Liver (tissue), 8 donors: ENCODE measurements at regions not wholly inside any gene's neighbourhood (a gene's known extent, or its start where the extent isn't known, plus 50 kb on each side); places are given as distances from the start of the nearest gene placed in this dataset.

Source experiments
- DNase-seq: peaks from one replicate; pipeline ENCODE4 v3.0.0-alpha.2; 2017; ENCODE audit warnings: low spot score
- H3K27ac ChIP-seq, 2 donors: one replicate each; pipeline ENCODE4 v1.7.0; 2013; ENCODE audit warnings: inconsistent platforms in 2 of 2, low read length in 2 of 2, control low read depth in 1 of 2, low read depth in 1 of 2, mild to moderate bottlenecking in 1 of 2
- H3K27me3 ChIP-seq, 4 donors: one replicate each; pipeline versions ENCODE4 v1.6.1 to v1.7.0; 2013; ENCODE audit warnings: low read length in 3 of 4, inconsistent platforms in 1 of 4, mild to moderate bottlenecking in 1 of 4, moderate library complexity in 1 of 4; ENCODE audit not compliant: control insufficient read depth in 4 of 4, insufficient read depth in 4 of 4
- H3K36me3 ChIP-seq, 4 donors: one replicate each; pipeline versions ENCODE4 v1.6.1 to v1.7.0; 2013; ENCODE audit warnings: low read length in 3 of 4, mild to moderate bottlenecking in 3 of 4, low read depth in 1 of 4, moderate library complexity in 1 of 4; ENCODE audit not compliant: control insufficient read depth in 4 of 4, insufficient read depth in 3 of 4
- H3K4me1 ChIP-seq, 4 donors: one replicate each; pipeline versions ENCODE4 v1.6.1 to v1.7.0; 2013; ENCODE audit warnings: low read length in 3 of 4, mild to moderate bottlenecking in 3 of 4, moderate library complexity in 1 of 4; ENCODE audit not compliant: control insufficient read depth in 4 of 4, insufficient read depth in 4 of 4
- H3K4me3 ChIP-seq, 3 donors: one replicate each; pipeline versions ENCODE4 v1.6.1 to v1.7.0; 2013; ENCODE audit warnings: low read length in 3 of 3, control low read depth in 1 of 3, low read depth in 1 of 3, mild to moderate bottlenecking in 1 of 3
- H3K9ac ChIP-seq, 2 donors: one replicate each; pipeline ENCODE4 v1.7.0; 2013; ENCODE audit warnings: low read length in 2 of 2, mild to moderate bottlenecking in 2 of 2, moderate library complexity in 2 of 2, control low read depth in 1 of 2, low read depth in 1 of 2
- H3K9me3 ChIP-seq, 4 donors: one replicate each; pipeline versions ENCODE4 v1.6.1 to v1.7.0; 2013; ENCODE audit warnings: low read length in 3 of 4; ENCODE audit not compliant: control insufficient read depth in 4 of 4
- EGR1 ChIP-seq, 2 donors: IDR thresholded peaks; 2 replicates each; pipeline ENCODE4 v1.6.1; 2016 to 2018; ENCODE audit warnings: antibody characterized with exemption in 2 of 2, low read depth in 2 of 2
- FOXA1 ChIP-seq: IDR thresholded peaks from 2 replicates; pipeline ENCODE4 v1.6.1; 2016; ENCODE audit warnings: antibody characterized with exemption
- FOXA2 ChIP-seq: IDR thresholded peaks from 2 replicates; pipeline ENCODE4 v1.6.1; 2016; ENCODE audit warnings: antibody characterized with exemption
- GABPA ChIP-seq, 2 donors: IDR thresholded peaks in 1 of 2; conservative IDR thresholded peaks in 1 of 2; 2 replicates each; pipeline ENCODE4 v1.6.1; 2016; ENCODE audit warnings: antibody characterized with exemption in 2 of 2, mild to moderate bottlenecking in 1 of 2, moderate library complexity in 1 of 2
- HNF4A ChIP-seq, 2 donors: conservative IDR thresholded peaks; 2 replicates each; pipeline ENCODE4 v1.6.1; 2016; ENCODE audit warnings: antibody characterized with exemption in 2 of 2, mild to moderate bottlenecking in 2 of 2
- HNF4G ChIP-seq: IDR thresholded peaks from 2 replicates; pipeline ENCODE4 v1.6.1; 2016; ENCODE audit warnings: antibody characterized with exemption
- JUND ChIP-seq, 2 donors: IDR thresholded peaks; 2 replicates each; pipeline ENCODE4 v1.6.1; 2016; ENCODE audit warnings: antibody characterized with exemption in 2 of 2
- NR2F2 ChIP-seq: IDR thresholded peaks from 2 replicates; pipeline ENCODE4 v1.6.1; 2016; ENCODE audit warnings: antibody characterized with exemption
- RAD21 ChIP-seq, 2 donors: IDR thresholded peaks; 2 replicates each; pipeline ENCODE4 v1.6.1; 2016; ENCODE audit warnings: antibody characterized with exemption in 2 of 2, mild to moderate bottlenecking in 2 of 2
- RXRA ChIP-seq, 2 donors: IDR thresholded peaks; 2 replicates each; pipeline ENCODE4 v1.6.1; 2017 to 2018; ENCODE audit warnings: antibody characterized with exemption in 2 of 2, mild to moderate bottlenecking in 1 of 2
- SP1 ChIP-seq: IDR thresholded peaks from 2 replicates; pipeline ENCODE4 v1.6.1; 2018; ENCODE audit warnings: antibody characterized with exemption, mild to moderate bottlenecking
- TAF1 ChIP-seq: conservative IDR thresholded peaks from 2 replicates; pipeline ENCODE4 v1.6.1; 2016; ENCODE audit warnings: antibody characterized with exemption, mild to moderate bottlenecking
- YY1 ChIP-seq: IDR thresholded peaks from 2 replicates; pipeline ENCODE4 v1.6.1; 2016; ENCODE audit warnings: antibody characterized with exemption, mild to moderate bottlenecking
- WGBS: extraction: QIAGEN DNeasy Blood & Tissue Kit; methylation state at CpG from one replicate; pipeline ENCODE4 v1.1.7; 2013; 5-methylcytosine and 5-hydroxymethylcytosine counted together
- TF ChIP-seq, protein P1 (sequence below): IDR thresholded peaks from 2 replicates; pipeline ENCODE4 v1.6.1; 2016; ENCODE audit warnings: antibody characterized with exemption
- TF ChIP-seq, protein P2 (sequence below): IDR thresholded peaks from 2 replicates; pipeline ENCODE4 v1.6.1; 2016; ENCODE audit warnings: antibody characterized with exemption
- TF ChIP-seq, protein P3 (sequence below): IDR thresholded peaks from 2 replicates; pipeline ENCODE4 v1.6.1; 2016; ENCODE audit warnings: antibody characterized with exemption, mild to moderate bottlenecking
- TF ChIP-seq, protein P4 (sequence below): IDR thresholded peaks from 2 replicates; pipeline ENCODE4 v1.6.1; 2016; ENCODE audit warnings: antibody characterized with exemption
- TF ChIP-seq, protein P5 (sequence below): fragments of 150-350 bp; IDR thresholded peaks from 2 replicates; pipeline ENCODE4 v1.5.1; 2017; ENCODE audit warnings: improper control_type of control experiment, low read depth, low read length; ENCODE audit not compliant: missing input control
- donor health status: healthy.
- donor health status: healthy.
- donor health status: healthy.
- donor health status: healthy.
- donor health status: healthy.

DNA sequence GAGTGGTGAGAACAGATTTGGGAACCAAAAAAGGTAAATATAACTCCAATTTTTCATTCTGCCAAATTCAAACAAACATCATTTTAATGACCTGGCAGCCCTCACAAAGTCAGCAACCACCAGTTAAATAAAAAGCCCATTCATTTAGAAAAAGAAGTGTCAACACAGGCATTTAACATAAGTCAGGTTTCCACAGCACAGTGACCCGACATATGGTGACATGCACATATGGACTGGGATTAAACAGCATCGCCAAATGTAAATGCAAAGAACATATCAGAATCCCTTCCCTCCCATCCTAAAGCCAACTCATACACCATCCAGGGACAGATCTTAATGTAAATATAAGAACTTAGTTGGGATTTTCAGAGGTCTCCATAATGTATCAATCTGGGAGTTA is 293.2 kb downstream of the FGFR2 start:
- Histone ChIP-seq H3K9me3 (no peaks in the 10 kb centered on the region), H3K4me3 (no peak overlapping the region), H3K36me3 (no peaks in the 10 kb centered on the region), H3K9ac (no peak overlapping the region), H3K27ac (no peak overlapping the region), H3K27me3 (no peaks in the 10 kb centered on the region), H3K4me1 (peaks cover 0 to 16% (median 9%) of the 10 kb centered on the region in 4 donors)
- 95% methylated on average over 2 of the region's 2 CpGs for WGBS
- DNase-seq: no peak
- TF ChIP-seq TAF1 (no peak), HNF4G (no peak), RXRA (IDR thresholded peaks at IDR 0.05) (no peak), HNF4A (conservative IDR thresholded peaks at IDR 0.05) (no peak), NR2F2 (no peak), RAD21 (IDR thresholded peaks at IDR 0.05) (no peak), EGR1 (IDR thresholded peaks at IDR 0.05; ENCODE audit: low read depth in 2 of 2) (no peak), GABPA (IDR thresholded peaks at IDR 0.05 in 1 of 2, conservative IDR thresholded peaks at IDR 0.05 in 1 of 2) (no peak), SP1 (no peak), FOXA1 (no peak), FOXA2 (no peak), YY1 (no peak), JUND (IDR thresholded peaks at IDR 0.05) (no peak)
- TF ChIP-seq, protein P1, sequence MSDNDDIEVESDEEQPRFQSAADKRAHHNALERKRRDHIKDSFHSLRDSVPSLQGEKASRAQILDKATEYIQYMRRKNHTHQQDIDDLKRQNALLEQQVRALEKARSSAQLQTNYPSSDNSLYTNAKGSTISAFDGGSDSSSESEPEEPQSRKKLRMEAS: no peak
- TF ChIP-seq, protein P2, sequence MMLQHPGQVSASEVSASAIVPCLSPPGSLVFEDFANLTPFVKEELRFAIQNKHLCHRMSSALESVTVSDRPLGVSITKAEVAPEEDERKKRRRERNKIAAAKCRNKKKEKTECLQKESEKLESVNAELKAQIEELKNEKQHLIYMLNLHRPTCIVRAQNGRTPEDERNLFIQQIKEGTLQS: no peak
- TF ChIP-seq, protein P3, sequence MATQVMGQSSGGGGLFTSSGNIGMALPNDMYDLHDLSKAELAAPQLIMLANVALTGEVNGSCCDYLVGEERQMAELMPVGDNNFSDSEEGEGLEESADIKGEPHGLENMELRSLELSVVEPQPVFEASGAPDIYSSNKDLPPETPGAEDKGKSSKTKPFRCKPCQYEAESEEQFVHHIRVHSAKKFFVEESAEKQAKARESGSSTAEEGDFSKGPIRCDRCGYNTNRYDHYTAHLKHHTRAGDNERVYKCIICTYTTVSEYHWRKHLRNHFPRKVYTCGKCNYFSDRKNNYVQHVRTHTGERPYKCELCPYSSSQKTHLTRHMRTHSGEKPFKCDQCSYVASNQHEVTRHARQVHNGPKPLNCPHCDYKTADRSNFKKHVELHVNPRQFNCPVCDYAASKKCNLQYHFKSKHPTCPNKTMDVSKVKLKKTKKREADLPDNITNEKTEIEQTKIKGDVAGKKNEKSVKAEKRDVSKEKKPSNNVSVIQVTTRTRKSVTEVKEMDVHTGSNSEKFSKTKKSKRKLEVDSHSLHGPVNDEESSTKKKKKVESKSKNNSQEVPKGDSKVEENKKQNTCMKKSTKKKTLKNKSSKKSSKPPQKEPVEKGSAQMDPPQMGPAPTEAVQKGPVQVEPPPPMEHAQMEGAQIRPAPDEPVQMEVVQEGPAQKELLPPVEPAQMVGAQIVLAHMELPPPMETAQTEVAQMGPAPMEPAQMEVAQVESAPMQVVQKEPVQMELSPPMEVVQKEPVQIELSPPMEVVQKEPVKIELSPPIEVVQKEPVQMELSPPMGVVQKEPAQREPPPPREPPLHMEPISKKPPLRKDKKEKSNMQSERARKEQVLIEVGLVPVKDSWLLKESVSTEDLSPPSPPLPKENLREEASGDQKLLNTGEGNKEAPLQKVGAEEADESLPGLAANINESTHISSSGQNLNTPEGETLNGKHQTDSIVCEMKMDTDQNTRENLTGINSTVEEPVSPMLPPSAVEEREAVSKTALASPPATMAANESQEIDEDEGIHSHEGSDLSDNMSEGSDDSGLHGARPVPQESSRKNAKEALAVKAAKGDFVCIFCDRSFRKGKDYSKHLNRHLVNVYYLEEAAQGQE: no peak
- TF ChIP-seq, protein P4, sequence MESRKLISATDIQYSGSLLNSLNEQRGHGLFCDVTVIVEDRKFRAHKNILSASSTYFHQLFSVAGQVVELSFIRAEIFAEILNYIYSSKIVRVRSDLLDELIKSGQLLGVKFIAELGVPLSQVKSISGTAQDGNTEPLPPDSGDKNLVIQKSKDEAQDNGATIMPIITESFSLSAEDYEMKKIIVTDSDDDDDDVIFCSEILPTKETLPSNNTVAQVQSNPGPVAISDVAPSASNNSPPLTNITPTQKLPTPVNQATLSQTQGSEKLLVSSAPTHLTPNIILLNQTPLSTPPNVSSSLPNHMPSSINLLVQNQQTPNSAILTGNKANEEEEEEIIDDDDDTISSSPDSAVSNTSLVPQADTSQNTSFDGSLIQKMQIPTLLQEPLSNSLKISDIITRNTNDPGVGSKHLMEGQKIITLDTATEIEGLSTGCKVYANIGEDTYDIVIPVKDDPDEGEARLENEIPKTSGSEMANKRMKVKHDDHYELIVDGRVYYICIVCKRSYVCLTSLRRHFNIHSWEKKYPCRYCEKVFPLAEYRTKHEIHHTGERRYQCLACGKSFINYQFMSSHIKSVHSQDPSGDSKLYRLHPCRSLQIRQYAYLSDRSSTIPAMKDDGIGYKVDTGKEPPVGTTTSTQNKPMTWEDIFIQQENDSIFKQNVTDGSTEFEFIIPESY: no peak
- TF ChIP-seq, protein P5, sequence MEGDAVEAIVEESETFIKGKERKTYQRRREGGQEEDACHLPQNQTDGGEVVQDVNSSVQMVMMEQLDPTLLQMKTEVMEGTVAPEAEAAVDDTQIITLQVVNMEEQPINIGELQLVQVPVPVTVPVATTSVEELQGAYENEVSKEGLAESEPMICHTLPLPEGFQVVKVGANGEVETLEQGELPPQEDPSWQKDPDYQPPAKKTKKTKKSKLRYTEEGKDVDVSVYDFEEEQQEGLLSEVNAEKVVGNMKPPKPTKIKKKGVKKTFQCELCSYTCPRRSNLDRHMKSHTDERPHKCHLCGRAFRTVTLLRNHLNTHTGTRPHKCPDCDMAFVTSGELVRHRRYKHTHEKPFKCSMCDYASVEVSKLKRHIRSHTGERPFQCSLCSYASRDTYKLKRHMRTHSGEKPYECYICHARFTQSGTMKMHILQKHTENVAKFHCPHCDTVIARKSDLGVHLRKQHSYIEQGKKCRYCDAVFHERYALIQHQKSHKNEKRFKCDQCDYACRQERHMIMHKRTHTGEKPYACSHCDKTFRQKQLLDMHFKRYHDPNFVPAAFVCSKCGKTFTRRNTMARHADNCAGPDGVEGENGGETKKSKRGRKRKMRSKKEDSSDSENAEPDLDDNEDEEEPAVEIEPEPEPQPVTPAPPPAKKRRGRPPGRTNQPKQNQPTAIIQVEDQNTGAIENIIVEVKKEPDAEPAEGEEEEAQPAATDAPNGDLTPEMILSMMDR: no peak
